ENCODE measurements at regions not wholly inside any gene's neighbourhood (a gene's known extent, or its start where the extent isn't known, plus 50 kb on each side); places are given as distances from the start of the nearest gene placed in this dataset.

DNA sequence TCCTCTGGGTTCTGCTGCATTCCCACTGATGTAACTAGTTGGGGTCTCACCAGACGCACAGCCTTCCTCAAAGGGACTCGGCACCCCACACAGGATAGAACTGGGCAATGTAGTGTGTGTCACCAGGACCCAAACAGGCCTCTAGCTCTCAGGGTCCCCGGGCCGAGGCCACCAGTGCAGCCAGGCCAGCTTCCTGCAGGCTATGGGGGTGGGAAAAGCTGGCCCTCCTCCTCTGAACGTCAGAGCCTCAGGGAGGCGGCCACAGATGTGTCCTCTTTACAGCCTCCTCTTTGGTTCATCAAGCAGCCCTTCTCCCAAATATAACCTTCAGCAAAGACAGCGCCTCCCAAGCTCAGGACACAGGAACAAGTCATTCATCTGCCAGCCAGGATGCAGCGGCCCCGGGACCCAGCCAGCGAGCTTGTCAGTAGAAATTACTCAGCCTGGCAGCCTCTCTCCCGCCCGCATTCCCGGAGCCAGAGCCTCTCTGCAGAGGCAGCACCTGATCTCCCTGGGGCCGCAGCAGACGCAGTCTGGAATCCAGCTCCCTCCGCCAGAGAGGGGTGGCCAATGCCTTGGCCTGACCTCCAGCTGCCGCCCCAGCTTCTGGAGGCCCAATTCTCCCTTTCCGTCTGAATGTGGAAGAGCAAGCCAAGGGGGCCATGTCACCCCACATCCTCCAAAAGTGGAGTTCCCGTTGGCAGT is 288.5 kb downstream of the FBXW7 start:
- ChIA-PET CTCF (no interaction called here), POLR2A (ENCODE audit: low non-redundant PET) (no interaction called here)
- TF ChIP-seq CTCF (conservative IDR thresholded peaks at IDR 0.05; ENCODE audit: low read depth) = no peak
- no peak overlapping the region for H3K27ac ChIP-seq
- DNase-seq (ENCODE audit: low spot score) = no peak

DNA sequence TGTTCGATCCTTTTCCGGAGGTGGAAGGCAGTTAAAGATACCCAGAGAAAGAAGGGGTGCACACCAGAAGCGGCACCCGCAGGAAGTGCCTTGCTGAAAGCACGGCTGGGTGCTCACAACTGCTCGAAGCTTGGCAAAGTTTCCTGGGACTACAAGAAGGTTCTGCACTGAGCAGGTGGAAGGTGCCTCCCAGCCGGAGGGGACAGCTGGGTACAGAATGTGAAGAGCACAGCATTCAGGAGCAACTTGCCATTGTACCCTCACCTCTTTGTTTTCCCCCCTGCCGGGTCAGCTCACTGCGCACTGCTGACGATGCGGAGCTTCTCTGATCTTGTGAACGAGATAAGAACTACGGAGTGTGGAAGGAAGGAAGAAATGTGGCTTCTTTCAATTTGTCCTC is 289.2 kb downstream of the FBXW7 start:
- CTCF ChIA-PET = no interaction called here
- H3K27ac ChIP-seq = no peak overlapping the region
- POLR2A ChIA-PET (ENCODE audit: low non-redundant PET) = no interaction called here
- no peak for TF ChIP-seq CTCF (conservative IDR thresholded peaks at IDR 0.05; ENCODE audit: low read depth)
- DNase-seq (ENCODE audit: low spot score) = no peak

DNA sequence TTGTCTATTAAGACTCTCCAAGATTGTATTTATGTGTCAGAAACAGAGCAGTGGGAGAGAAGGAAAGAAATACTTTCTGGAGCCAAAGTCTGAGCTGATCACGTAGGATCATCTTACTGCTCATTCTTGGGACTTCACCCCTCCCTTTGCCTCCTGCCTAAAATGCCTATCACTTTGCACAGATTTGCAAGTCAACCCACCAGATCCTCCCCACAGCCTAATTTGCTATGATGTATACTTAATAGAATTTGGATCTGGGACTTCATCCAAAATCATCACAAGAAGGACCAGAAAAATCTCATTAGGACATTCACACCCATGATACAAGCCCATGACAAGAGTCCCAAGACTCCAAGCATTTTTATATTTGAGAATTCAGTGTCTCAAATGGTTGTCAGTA is 290.2 kb downstream of the FBXW7 start:
- ChIA-PET CTCF (no interaction called here), POLR2A (ENCODE audit: low non-redundant PET) (no interaction called here)
- no peak for DNase-seq (ENCODE audit: low spot score)
- TF ChIP-seq CTCF (conservative IDR thresholded peaks at IDR 0.05; ENCODE audit: low read depth) = no peak
- H3K27ac ChIP-seq = no peak overlapping the region

DNA sequence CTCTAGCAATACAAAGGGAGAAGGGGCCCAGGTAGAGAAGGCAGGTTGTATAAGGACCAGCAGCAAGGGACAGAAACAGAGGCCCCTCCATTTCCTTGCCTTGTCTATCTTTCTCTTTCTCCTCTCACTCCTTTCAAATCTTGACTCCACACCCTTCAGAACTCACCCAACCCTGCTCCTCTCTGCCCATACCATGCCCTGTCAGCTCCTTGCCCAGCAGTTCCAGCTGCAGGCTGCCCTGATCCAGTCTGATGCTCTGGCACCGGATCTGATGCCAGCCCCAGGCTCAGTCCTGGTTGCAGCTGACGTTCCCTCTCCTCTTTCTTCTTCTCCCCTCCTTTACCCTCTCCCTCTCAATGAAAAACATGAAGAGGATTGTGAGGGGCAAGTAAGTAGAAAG is 291.2 kb downstream of the FBXW7 start:
- ChIA-PET POLR2A (ENCODE audit: low non-redundant PET) (no interaction called here), CTCF (no interaction called here)
- no peak for TF ChIP-seq CTCF (conservative IDR thresholded peaks at IDR 0.05; ENCODE audit: low read depth)
- H3K27ac ChIP-seq = no peak overlapping the region
- no peak for DNase-seq (ENCODE audit: low spot score)

DNA sequence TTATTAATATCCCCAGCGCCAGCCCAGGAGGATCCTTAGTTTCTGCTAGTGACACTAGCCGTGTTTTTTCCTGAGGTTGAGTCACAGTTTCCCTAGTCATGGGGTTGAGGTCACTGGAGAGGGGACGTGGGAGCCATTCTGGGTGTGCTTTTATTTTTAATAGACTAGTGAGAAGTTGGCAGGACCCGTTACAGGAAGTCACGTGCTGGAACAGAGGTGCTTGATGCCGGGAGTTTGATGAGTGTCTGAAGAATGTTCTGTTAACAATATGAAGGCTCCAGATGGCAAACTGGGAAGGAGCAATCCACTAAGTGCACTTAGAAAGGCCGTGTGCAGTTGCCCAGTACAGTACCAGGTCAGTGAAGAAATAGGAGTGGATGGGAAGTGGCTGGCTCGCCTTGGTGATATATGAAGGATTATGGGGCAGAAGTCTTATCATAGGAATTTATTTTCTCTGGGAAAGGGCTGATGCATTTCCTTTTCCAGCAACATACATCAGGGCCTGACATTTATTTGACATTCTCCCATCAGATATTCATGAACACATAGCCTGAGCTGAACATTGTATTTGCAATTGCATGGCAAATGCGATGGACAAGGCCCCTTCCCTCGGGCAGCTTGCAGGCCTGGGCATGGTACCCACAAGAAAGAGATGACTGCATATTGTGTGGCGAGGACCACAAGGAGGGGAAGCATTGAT is 291.8 kb downstream of the FBXW7 start:
- no peak for TF ChIP-seq CTCF (conservative IDR thresholded peaks at IDR 0.05; ENCODE audit: low read depth)
- ChIA-PET CTCF (no interaction called here), POLR2A (ENCODE audit: low non-redundant PET) (no interaction called here)
- H3K27ac ChIP-seq = no peak overlapping the region
- DNase-seq (ENCODE audit: low spot score) = no peak

- TF ChIP-seq CTCF (conservative IDR thresholded peaks at IDR 0.05; ENCODE audit: low read depth) = no peak
- POLR2A ChIA-PET (ENCODE audit: low non-redundant PET) = no interaction called here
- H3K27ac ChIP-seq = no peak overlapping the region
- DNase-seq (ENCODE audit: low spot score) = no peak
- CTCF ChIA-PET = interaction anchor here (0.7 kb wide), 1 partner anchor 52 kb away, joined by 4 read pairs; no protein-coding TSS in a partner anchor
Measured at GRCh38 chr4:152243206-152243605, 292.7 kb downstream of the FBXW7 start.
